GM23338 (cell line): ENCODE measurements at regions not wholly inside any gene's neighbourhood (a gene's known extent, or its start where the extent isn't known, plus 50 kb on each side); places are given as distances from the start of the nearest gene placed in this dataset.

ENCODE experiments used
- ATAC-seq: fragments of 200-7000 bp; cut with Tn5 transposase; 3 replicates; pipeline ENCODE4 v1.9.1; 2020
- DNase-seq: peaks from one replicate; pipeline ENCODE4 v3.0.0-alpha.2; 2015; ENCODE audit warnings: low spot score
- H2AFZ ChIP-seq: fragments of 200-600 bp; sonication (generic); 2 replicates; pipeline ENCODE4 v1.8.0; 2016; ENCODE audit warnings: antibody characterized with exemption, mild to moderate bottlenecking, moderate library complexity
- H3F3A ChIP-seq: fragments of 200-600 bp; sonication (generic); replicated peaks from 2 replicates; pipeline ENCODE4 v1.8.0; 2017; ENCODE audit warnings: antibody characterized with exemption, mixed run types, low read depth
- H3K27ac ChIP-seq: fragments of 200-600 bp; sonication (generic); 2 replicates; pipeline ENCODE4 v1.6.1; 2016; ENCODE audit warnings: low read depth
- H3K27me3 ChIP-seq: fragments of 200-600 bp; sonication (generic); 2 replicates; pipeline ENCODE4 v1.8.0; 2016; ENCODE audit warnings: mild to moderate bottlenecking, mixed run types, moderate library complexity; ENCODE audit not compliant: insufficient read depth
- H3K36me3 ChIP-seq: fragments of 200-600 bp; sonication (generic); 2 replicates; pipeline ENCODE4 v1.8.0; 2016; ENCODE audit warnings: mild to moderate bottlenecking; ENCODE audit not compliant: insufficient read depth
- H3K4me1 ChIP-seq: fragments of 200-600 bp; sonication (generic); 2 replicates; pipeline ENCODE4 v1.8.0; 2016; ENCODE audit warnings: mild to moderate bottlenecking, moderate library complexity; ENCODE audit not compliant: insufficient read depth
- H3K4me2 ChIP-seq: fragments of 200-600 bp; sonication (generic); 2 replicates; pipeline ENCODE4 v1.7.1; 2017; ENCODE audit warnings: mixed run types
- H3K4me3 ChIP-seq: fragments of 200-600 bp; sonication (generic); 2 replicates; pipeline ENCODE4 v1.6.1; 2016; ENCODE audit warnings: mixed run types
- H3K79me2 ChIP-seq: fragments of 200-600 bp; sonication (generic); replicated peaks from 2 replicates; pipeline ENCODE4 v1.8.0; 2017; ENCODE audit warnings: mild to moderate bottlenecking; ENCODE audit not compliant: insufficient read depth
- H3K9me2 ChIP-seq: fragments of 200-600 bp; sonication (generic); 2 replicates; pipeline ENCODE4 v1.8.0; 2017; ENCODE audit not compliant: insufficient read depth
- H4K20me1 ChIP-seq: fragments of 200-600 bp; sonication (generic); replicated peaks from 2 replicates; pipeline ENCODE4 v1.8.0; 2017; ENCODE audit warnings: mild to moderate bottlenecking; ENCODE audit not compliant: insufficient read depth
- H3K27ac Mint-ChIP-seq: 2 replicates; pipeline ENCODE4 v1.8.0; 2020; ENCODE audit warnings: inconsistent platforms, mild to moderate bottlenecking, moderate library complexity, mixed read lengths
- H3K27me3 Mint-ChIP-seq: 3 replicates; pipeline ENCODE4 v1.8.0; 2022; ENCODE audit warnings: low read depth, mild to moderate bottlenecking, moderate library complexity, mixed read lengths, inconsistent platforms; ENCODE audit not compliant: insufficient read depth, poor library complexity
- H3K36me3 Mint-ChIP-seq: 3 replicates; pipeline ENCODE4 v1.8.0; 2021; ENCODE audit warnings: low read depth, mild to moderate bottlenecking, inconsistent platforms, moderate library complexity, mixed read lengths
- H3K4me1 Mint-ChIP-seq: 3 replicates; pipeline ENCODE4 v1.8.0; 2020; ENCODE audit warnings: mild to moderate bottlenecking, inconsistent platforms, mixed read lengths
- H3K4me3 Mint-ChIP-seq: 3 replicates; pipeline ENCODE4 v1.8.0; 2021; ENCODE audit warnings: moderate library complexity, mild to moderate bottlenecking, inconsistent platforms, mixed read lengths
- H3K9me3 Mint-ChIP-seq: 3 replicates; pipeline ENCODE4 v1.8.0; 2020; ENCODE audit warnings: moderate library complexity, mild to moderate bottlenecking, inconsistent platforms, mixed read lengths
- CREB1 ChIP-seq: fragments of 250-450 bp; sonication (Bioruptor Pico); IDR thresholded peaks from 2 replicates; pipeline ENCODE4 v1.5.0; 2020; ENCODE audit warnings: low read depth, mild to moderate bottlenecking, moderate library complexity
- EZH2 ChIP-seq: fragments of 200-600 bp; sonication (generic); IDR thresholded peaks from one replicate; pipeline ENCODE4 v1.8.0; 2017; ENCODE audit warnings: antibody characterized with exemption, mild to moderate bottlenecking, low read depth; ENCODE audit not compliant: unreplicated experiment
- EZH2phosphoT487 ChIP-seq: fragments of 200-600 bp; sonication (generic); IDR thresholded peaks from one replicate; pipeline ENCODE4 v1.8.1; 2018; ENCODE audit warnings: antibody characterized with exemption; ENCODE audit not compliant: unreplicated experiment
- JUNB ChIP-seq: IDR thresholded peaks from one replicate; pipeline ENCODE4 v1.6.1; 2016; ENCODE audit warnings: antibody characterized with exemption; ENCODE audit not compliant: unreplicated experiment
- ZNF114 ChIP-seq: fragments of 250-450 bp; sonication (Bioruptor Pico); IDR thresholded peaks from 2 replicates; pipeline ENCODE4 v1.5.0; 2020; ENCODE audit warnings: mild to moderate bottlenecking, moderate library complexity
- ZNF331 ChIP-seq: fragments of 250-450 bp; sonication (Bioruptor Pico); IDR thresholded peaks from 2 replicates; pipeline ENCODE4 v1.5.0; 2020; ENCODE audit warnings: low read depth, mild to moderate bottlenecking, moderate library complexity
- ZNF462 ChIP-seq: fragments of 250-450 bp; sonication (Bioruptor Pico); IDR thresholded peaks from 2 replicates; pipeline ENCODE4 v1.5.0; 2020; ENCODE audit warnings: mild to moderate bottlenecking, moderate library complexity
- TF ChIP-seq, protein P1 (sequence below): IDR thresholded peaks from 2 replicates; pipeline ENCODE4 v1.6.1; 2016; ENCODE audit warnings: antibody characterized with exemption
- TF ChIP-seq, protein P2 (sequence below), 2 experiments: fragments of 200-600 bp in 1 of 2; sonication (generic) in 1 of 2; conservative IDR thresholded peaks; 2 replicates each; pipeline versions ENCODE4 v1.5.1 to v1.6.1; 2016 to 2017; ENCODE audit warnings: antibody characterized with exemption in 2 of 2, low read depth in 2 of 2, mild to moderate bottlenecking in 2 of 2, moderate library complexity in 1 of 2

- Mint-ChIP-seq H3K9me3 (peaks cover 39% of the 10 kb centered on the region), H3K27ac (no peak overlapping the region), H3K36me3 (peaks cover 7% of the 10 kb centered on the region; the same call in 2 of the 3 replicates), H3K4me3 (no peak overlapping the region), H3K4me1 (no peaks in the 10 kb centered on the region), H3K27me3 (peaks cover 5% of the 10 kb centered on the region)
- H2AFZ ChIP-seq: no peak overlapping the region
- H4K20me1 ChIP-seq: no peaks in the 10 kb centered on the region
- H3K27me3 ChIP-seq: no peaks in the 10 kb centered on the region
- no peak overlapping the region for H3K27ac ChIP-seq
- no peaks in the 10 kb centered on the region for H3K4me1 ChIP-seq
- H3K9me2 ChIP-seq: no peaks in the 10 kb centered on the region
- H3F3A ChIP-seq: no peaks in the 10 kb centered on the region
- H3K4me3 ChIP-seq: no peak overlapping the region
- ATAC-seq (no peak), DNase-seq (no peak)
- no peaks in the 10 kb centered on the region for H3K79me2 ChIP-seq
- H3K4me2 ChIP-seq: no peak overlapping the region
- no peak for TF ChIP-seq CREB1
- no peak for TF ChIP-seq EZH2phosphoT487
- no peak for TF ChIP-seq ZNF462 (CRISPR knock-in tag)
- TF ChIP-seq, protein P1, sequence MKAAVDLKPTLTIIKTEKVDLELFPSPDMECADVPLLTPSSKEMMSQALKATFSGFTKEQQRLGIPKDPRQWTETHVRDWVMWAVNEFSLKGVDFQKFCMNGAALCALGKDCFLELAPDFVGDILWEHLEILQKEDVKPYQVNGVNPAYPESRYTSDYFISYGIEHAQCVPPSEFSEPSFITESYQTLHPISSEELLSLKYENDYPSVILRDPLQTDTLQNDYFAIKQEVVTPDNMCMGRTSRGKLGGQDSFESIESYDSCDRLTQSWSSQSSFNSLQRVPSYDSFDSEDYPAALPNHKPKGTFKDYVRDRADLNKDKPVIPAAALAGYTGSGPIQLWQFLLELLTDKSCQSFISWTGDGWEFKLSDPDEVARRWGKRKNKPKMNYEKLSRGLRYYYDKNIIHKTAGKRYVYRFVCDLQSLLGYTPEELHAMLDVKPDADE: no peak
- TF ChIP-seq, protein P2, sequence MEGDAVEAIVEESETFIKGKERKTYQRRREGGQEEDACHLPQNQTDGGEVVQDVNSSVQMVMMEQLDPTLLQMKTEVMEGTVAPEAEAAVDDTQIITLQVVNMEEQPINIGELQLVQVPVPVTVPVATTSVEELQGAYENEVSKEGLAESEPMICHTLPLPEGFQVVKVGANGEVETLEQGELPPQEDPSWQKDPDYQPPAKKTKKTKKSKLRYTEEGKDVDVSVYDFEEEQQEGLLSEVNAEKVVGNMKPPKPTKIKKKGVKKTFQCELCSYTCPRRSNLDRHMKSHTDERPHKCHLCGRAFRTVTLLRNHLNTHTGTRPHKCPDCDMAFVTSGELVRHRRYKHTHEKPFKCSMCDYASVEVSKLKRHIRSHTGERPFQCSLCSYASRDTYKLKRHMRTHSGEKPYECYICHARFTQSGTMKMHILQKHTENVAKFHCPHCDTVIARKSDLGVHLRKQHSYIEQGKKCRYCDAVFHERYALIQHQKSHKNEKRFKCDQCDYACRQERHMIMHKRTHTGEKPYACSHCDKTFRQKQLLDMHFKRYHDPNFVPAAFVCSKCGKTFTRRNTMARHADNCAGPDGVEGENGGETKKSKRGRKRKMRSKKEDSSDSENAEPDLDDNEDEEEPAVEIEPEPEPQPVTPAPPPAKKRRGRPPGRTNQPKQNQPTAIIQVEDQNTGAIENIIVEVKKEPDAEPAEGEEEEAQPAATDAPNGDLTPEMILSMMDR (conservative IDR thresholded peaks at IDR 0.05; ENCODE audit: low read depth in 2 of 2): no peak
- no peak for TF ChIP-seq EZH2
- TF ChIP-seq JUNB: no peak
- TF ChIP-seq ZNF114: no peak
- no peak for TF ChIP-seq ZNF331 (CRISPR knock-in tag)
- H3K36me3 ChIP-seq: no peaks in the 10 kb centered on the region
Measured at GRCh38 chr4:1488357-1488756, 82.1 kb upstream of the NKX1-1 start.
